WTC11 (cell line): ENCODE measurements at regions not wholly inside any gene's neighbourhood (a gene's known extent, or its start where the extent isn't known, plus 50 kb on each side); places are given as distances from the start of the nearest gene placed in this dataset.

Experiments
- ATF2 ChIP-seq: sonication (generic); formaldehyde crosslinking; IDR thresholded peaks from 2 replicates; pipeline ENCODE4 v1.8.1; 2022; ENCODE audit warnings: low read depth, missing genetic modification reagents, borderline replicate concordance
- ESRRA ChIP-seq: sonication (generic); formaldehyde crosslinking; IDR thresholded peaks from 2 replicates; pipeline ENCODE4 v1.8.1; 2022; ENCODE audit warnings: mild to moderate bottlenecking, missing genetic modification reagents, borderline replicate concordance
- IRF1 ChIP-seq: sonication (generic); formaldehyde crosslinking; IDR thresholded peaks from 2 replicates; pipeline ENCODE4 v1.8.0; 2023; ENCODE audit warnings: missing genetic modification reagents
- IRF2 ChIP-seq: sonication (generic); formaldehyde crosslinking; IDR thresholded peaks from 2 replicates; pipeline ENCODE4 v1.8.0; 2022; ENCODE audit warnings: low read depth, missing genetic modification reagents, borderline replicate concordance
- NFE2L1 ChIP-seq: sonication (generic); formaldehyde crosslinking; IDR thresholded peaks from 2 replicates; pipeline ENCODE4 v1.8.1; 2023; ENCODE audit warnings: missing genetic modification reagents
- NR1H2 ChIP-seq: sonication (generic); formaldehyde crosslinking; IDR thresholded peaks from 2 replicates; pipeline ENCODE4 v1.9.0; 2021; ENCODE audit warnings: mild to moderate bottlenecking, moderate library complexity, missing genetic modification reagents
- TEAD1 ChIP-seq: sonication (generic); formaldehyde crosslinking; IDR thresholded peaks from 2 replicates; pipeline ENCODE4 v1.8.0; 2022; ENCODE audit warnings: mild to moderate bottlenecking, missing genetic modification reagents
- TEAD4 ChIP-seq: sonication (generic); formaldehyde crosslinking; IDR thresholded peaks from 2 replicates; pipeline ENCODE4 v1.8.0; 2022; ENCODE audit warnings: mild to moderate bottlenecking, missing genetic modification reagents
- USF2 ChIP-seq: sonication (generic); formaldehyde crosslinking; IDR thresholded peaks from 2 replicates; pipeline ENCODE4 v1.8.1; 2023; ENCODE audit warnings: mild to moderate bottlenecking, missing genetic modification reagents, moderate library complexity
- ZNF121 ChIP-seq: sonication (generic); formaldehyde crosslinking; IDR thresholded peaks from 2 replicates; pipeline ENCODE4 v1.8.0; 2023; ENCODE audit warnings: missing genetic modification reagents
- ZNF263 ChIP-seq: sonication (generic); formaldehyde crosslinking; IDR thresholded peaks from 2 replicates; pipeline ENCODE4 v1.8.1; 2022; ENCODE audit warnings: low read depth, mild to moderate bottlenecking, moderate library complexity, missing genetic modification reagents
- ZNF671 ChIP-seq: fragments of 250-450 bp; sonication (Bioruptor Pico); IDR thresholded peaks from 2 replicates; pipeline ENCODE4 v1.8.0; 2021; ENCODE audit warnings: mild to moderate bottlenecking
- TF ChIP-seq, protein P1 (sequence below): fragments of 200-600 bp; IDR thresholded peaks from 2 replicates; pipeline ENCODE4 v1.8.0; 2022; ENCODE audit warnings: antibody characterized with exemption

- TF ChIP-seq TEAD1: no peak
- TF ChIP-seq, protein P1, sequence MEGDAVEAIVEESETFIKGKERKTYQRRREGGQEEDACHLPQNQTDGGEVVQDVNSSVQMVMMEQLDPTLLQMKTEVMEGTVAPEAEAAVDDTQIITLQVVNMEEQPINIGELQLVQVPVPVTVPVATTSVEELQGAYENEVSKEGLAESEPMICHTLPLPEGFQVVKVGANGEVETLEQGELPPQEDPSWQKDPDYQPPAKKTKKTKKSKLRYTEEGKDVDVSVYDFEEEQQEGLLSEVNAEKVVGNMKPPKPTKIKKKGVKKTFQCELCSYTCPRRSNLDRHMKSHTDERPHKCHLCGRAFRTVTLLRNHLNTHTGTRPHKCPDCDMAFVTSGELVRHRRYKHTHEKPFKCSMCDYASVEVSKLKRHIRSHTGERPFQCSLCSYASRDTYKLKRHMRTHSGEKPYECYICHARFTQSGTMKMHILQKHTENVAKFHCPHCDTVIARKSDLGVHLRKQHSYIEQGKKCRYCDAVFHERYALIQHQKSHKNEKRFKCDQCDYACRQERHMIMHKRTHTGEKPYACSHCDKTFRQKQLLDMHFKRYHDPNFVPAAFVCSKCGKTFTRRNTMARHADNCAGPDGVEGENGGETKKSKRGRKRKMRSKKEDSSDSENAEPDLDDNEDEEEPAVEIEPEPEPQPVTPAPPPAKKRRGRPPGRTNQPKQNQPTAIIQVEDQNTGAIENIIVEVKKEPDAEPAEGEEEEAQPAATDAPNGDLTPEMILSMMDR: no peak
- TF ChIP-seq ZNF263: no peak
- no peak for TF ChIP-seq NFE2L1
- TF ChIP-seq IRF1 (CRISPR knock-in tag): no peak
- TF ChIP-seq TEAD4: no peak
- TF ChIP-seq ZNF121 (CRISPR knock-in tag): no peak
- TF ChIP-seq ESRRA: no peak
- TF ChIP-seq USF2: no peak
- no peak for TF ChIP-seq NR1H2 (CRISPR knock-in tag)
- no peak for TF ChIP-seq ZNF671
- TF ChIP-seq IRF2 (CRISPR knock-in tag): no peak
- TF ChIP-seq ATF2 (CRISPR knock-in tag): no peak
Measured at GRCh38 chr2:16283071-16283850, 342.9 kb downstream of the MYCN start.
